HepG2 (cell line): ENCODE measurements at regions not wholly inside any gene's neighbourhood (a gene's known extent, or its start where the extent isn't known, plus 50 kb on each side); places are given as distances from the start of the nearest gene placed in this dataset.

Source experiments
- GTF2F1 ChIP-seq: fragments of 150-350 bp; IDR thresholded peaks from 2 replicates; pipeline ENCODE4 v1.6.1; 2014; ENCODE audit warnings: low read length
- JUND ChIP-seq: sonication (generic); formaldehyde crosslinking; IDR thresholded peaks from 2 replicates; pipeline ENCODE4 v1.8.0; 2022; ENCODE audit warnings: mild to moderate bottlenecking, missing genetic modification reagents
- MAZ ChIP-seq, 2 experiments: sonication (generic) in 1 of 2; formaldehyde crosslinking in 1 of 2; IDR thresholded peaks; 2 replicates each; pipeline versions ENCODE4 v1.5.0 to v1.6.1; 2012 to 2020; ENCODE audit warnings: low read depth in 2 of 2, mild to moderate bottlenecking in 2 of 2, borderline replicate concordance in 1 of 2, improper control_type of control experiment in 1 of 2, low read length in 1 of 2, missing genetic modification reagents in 1 of 2, moderate library complexity in 1 of 2
- SUZ12 ChIP-seq: fragments of 150-350 bp; IDR thresholded peaks from 2 replicates; pipeline ENCODE4 v1.6.1; 2014; ENCODE audit warnings: low read depth, low read length
- YEATS4 ChIP-seq: sonication (generic); formaldehyde crosslinking; IDR thresholded peaks from 2 replicates; pipeline ENCODE4 v1.4.0; 2020; ENCODE audit warnings: missing genetic modification reagents, borderline replicate concordance
- YY1 ChIP-seq: IDR thresholded peaks from 2 replicates; pipeline ENCODE4 v1.6.1; 2011; ENCODE audit warnings: low read length, low read depth, moderate library complexity, mild to moderate bottlenecking; ENCODE audit not compliant: insufficient read depth, insufficient replicate concordance
- ZNF34 ChIP-seq: sonication (generic); formaldehyde crosslinking; IDR thresholded peaks from 2 replicates; pipeline ENCODE4 v1.4.0; 2020; ENCODE audit warnings: mild to moderate bottlenecking, missing genetic modification reagents, borderline replicate concordance
- TF ChIP-seq, protein P1 (sequence below): sonication (generic); formaldehyde crosslinking; IDR thresholded peaks from 2 replicates; pipeline ENCODE4 v1.5.0; 2020; ENCODE audit warnings: mild to moderate bottlenecking, missing genetic modification reagents, moderate library complexity
- TF ChIP-seq, protein P2 (sequence below): sonication (generic); formaldehyde crosslinking; IDR thresholded peaks from 2 replicates; pipeline ENCODE4 v1.4.0; 2020; ENCODE audit warnings: missing genetic modification reagents
- TF ChIP-seq, protein P3 (sequence below): sonication (generic); formaldehyde crosslinking; IDR thresholded peaks from 2 replicates; pipeline ENCODE4 v1.4.0; 2020; ENCODE audit warnings: missing genetic modification reagents; ENCODE audit errors: not compliant biosample characterization

DNA sequence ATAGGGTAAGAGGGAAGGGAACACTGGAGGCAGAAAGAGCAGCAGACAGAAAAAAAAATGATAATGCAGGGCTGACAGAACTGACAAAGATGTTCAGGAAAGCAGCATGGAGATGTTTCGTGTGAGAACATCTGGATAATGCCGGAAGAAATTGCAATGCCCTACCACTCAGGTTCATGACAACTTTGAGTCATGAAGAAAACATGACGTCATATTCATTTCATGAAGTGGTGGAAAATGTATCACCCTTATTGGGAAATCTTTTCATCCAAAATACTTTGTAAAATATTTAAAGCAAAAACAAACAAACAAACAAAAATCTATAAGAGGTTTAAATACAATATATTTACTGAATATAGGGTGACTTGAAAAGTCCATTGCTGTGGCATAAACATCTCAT, 305.4 kb upstream of the IGF1R start:
- TF ChIP-seq, protein P1, sequence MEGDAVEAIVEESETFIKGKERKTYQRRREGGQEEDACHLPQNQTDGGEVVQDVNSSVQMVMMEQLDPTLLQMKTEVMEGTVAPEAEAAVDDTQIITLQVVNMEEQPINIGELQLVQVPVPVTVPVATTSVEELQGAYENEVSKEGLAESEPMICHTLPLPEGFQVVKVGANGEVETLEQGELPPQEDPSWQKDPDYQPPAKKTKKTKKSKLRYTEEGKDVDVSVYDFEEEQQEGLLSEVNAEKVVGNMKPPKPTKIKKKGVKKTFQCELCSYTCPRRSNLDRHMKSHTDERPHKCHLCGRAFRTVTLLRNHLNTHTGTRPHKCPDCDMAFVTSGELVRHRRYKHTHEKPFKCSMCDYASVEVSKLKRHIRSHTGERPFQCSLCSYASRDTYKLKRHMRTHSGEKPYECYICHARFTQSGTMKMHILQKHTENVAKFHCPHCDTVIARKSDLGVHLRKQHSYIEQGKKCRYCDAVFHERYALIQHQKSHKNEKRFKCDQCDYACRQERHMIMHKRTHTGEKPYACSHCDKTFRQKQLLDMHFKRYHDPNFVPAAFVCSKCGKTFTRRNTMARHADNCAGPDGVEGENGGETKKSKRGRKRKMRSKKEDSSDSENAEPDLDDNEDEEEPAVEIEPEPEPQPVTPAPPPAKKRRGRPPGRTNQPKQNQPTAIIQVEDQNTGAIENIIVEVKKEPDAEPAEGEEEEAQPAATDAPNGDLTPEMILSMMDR (CRISPR knock-in tag) = no peak
- TF ChIP-seq, protein P2, sequence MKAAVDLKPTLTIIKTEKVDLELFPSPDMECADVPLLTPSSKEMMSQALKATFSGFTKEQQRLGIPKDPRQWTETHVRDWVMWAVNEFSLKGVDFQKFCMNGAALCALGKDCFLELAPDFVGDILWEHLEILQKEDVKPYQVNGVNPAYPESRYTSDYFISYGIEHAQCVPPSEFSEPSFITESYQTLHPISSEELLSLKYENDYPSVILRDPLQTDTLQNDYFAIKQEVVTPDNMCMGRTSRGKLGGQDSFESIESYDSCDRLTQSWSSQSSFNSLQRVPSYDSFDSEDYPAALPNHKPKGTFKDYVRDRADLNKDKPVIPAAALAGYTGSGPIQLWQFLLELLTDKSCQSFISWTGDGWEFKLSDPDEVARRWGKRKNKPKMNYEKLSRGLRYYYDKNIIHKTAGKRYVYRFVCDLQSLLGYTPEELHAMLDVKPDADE (CRISPR knock-in tag) = no peak
- no peak for TF ChIP-seq JUND (CRISPR knock-in tag)
- TF ChIP-seq YEATS4 (CRISPR knock-in tag) = no peak
- TF ChIP-seq MAZ (IDR thresholded peaks at IDR 0.05; ENCODE audit: borderline replicate concordance, low read depth, low read length) = no peak
- TF ChIP-seq MAZ (CRISPR knock-in tag; IDR thresholded peaks at IDR 0.05; ENCODE audit: low read depth) = no peak
- TF ChIP-seq, protein P3, sequence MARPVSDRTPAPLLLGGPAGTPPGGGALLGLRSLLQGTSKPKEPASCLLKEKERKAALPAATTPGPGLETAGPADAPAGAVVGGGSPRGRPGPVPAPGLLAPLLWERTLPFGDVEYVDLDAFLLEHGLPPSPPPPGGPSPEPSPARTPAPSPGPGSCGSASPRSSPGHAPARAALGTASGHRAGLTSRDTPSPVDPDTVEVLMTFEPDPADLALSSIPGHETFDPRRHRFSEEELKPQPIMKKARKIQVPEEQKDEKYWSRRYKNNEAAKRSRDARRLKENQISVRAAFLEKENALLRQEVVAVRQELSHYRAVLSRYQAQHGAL (CRISPR knock-in tag) = no peak
- no peak for TF ChIP-seq GTF2F1
- no peak for TF ChIP-seq ZNF34 (CRISPR knock-in tag)
- TF ChIP-seq YY1 = no peak
- no peak for TF ChIP-seq SUZ12
